Hematopoietic multipotent progenitor cell treated with erythropoietin and hydrocortisone succinate and interleukin-3 and kit ligand, for 15 days (in vitro differentiated cells): ENCODE measurements at regions not wholly inside any gene's neighbourhood (a gene's known extent, or its start where the extent isn't known, plus 50 kb on each side); places are given as distances from the start of the nearest gene placed in this dataset.
"Not testable (repeated sequence)": the region's sequence is repeated elsewhere in the genome, so short reads cannot be mapped to it uniquely, and the experiment has no call there.

ENCODE experiments used
- DNase-seq: peaks from one replicate; pipeline ENCODE4 v3.0.0-alpha.2; 2015; ENCODE audit warnings: low spot score

DNA sequence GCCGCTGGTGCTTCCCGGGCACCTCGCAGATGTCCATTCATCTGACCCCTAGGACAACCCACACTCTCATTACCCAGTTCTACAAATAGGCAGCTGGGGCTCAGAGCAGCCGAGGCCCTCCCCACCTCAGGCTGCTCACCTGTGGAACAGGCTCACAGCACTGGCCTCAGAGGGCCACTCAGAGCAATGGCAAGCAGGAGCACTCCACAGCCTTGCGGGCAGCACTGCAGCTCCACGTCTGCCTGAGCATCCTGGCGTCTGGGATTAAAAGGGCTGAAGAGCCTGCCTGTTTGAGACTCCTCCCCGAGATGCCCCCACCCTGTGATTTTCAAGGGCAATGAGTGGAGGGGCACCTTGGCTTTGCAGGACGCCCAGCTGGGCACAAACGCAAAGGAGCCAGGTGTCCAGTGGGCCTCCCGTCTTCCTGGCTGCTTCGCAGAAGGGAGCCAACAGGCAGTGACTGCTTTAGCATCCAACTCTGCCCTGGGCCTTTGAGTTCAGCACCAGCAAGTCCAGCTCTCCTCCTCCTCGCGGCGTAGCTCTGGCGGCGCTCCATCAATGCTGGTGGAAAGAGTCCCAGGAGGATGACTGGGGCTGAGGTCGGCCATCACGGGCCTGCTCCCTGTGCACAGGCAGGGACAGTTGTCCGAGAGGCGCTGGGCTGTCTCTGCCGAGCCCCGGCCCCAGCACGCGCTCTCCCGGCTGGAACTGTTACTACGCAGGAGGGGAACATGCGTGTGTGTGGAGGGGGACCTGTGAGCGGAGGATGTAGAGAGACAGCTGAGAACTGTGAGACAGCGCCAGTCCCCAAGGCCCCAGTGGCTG lies 297.2 kb downstream of the NDUFA10 start:
- no peak for DNase-seq

GRCh38 chr2:239727182-239727775 lies 297.9 kb downstream of the NDUFA10 start:
- DNase-seq = no peak

- no peak for DNase-seq
Observed at GRCh38 chr2:239726631-239727181, 298.4 kb downstream of the NDUFA10 start.

- DNase-seq = no peak
Observed at GRCh38 chr2:239726091-239726591, 299.0 kb downstream of the NDUFA10 start.

- DNase-seq = no peak
Observed at GRCh38 chr2:239725551-239725890, 299.6 kb downstream of the NDUFA10 start.

DNA sequence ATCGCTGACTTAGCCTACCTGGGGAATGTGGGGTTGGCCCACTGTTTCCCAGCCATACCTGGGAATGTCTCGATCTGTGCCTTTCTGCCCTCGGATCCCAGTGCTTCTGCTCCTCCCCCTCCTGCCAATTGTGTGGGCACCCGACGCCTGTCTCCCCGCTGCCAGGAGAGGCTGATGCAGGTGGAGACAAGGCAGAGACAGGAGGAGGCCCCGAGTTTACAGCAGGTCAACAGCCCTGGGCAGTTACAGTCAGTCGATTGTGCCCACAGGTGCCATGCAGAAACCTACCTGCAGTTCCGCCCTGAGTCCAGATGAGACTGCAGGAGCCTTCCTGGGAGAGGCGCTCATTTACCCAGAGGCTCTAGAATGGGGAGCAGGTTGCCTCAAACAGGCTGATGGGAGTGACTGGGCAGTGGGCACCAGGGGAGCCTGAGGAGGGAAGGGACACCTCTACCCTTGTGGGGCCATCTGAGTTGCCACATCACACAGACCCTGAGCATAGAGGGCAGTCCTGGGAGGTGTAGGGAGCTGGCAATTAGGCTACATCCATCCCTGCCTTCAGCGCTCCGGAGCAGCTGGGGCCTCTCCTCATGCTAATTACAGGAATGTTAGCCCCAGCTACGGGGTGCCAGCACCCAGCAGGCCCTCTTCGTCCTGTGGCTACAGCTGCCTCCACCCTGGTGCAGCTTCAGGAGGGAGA lies 300.1 kb downstream of the NDUFA10 start:
- DNase-seq = no peak

DNA sequence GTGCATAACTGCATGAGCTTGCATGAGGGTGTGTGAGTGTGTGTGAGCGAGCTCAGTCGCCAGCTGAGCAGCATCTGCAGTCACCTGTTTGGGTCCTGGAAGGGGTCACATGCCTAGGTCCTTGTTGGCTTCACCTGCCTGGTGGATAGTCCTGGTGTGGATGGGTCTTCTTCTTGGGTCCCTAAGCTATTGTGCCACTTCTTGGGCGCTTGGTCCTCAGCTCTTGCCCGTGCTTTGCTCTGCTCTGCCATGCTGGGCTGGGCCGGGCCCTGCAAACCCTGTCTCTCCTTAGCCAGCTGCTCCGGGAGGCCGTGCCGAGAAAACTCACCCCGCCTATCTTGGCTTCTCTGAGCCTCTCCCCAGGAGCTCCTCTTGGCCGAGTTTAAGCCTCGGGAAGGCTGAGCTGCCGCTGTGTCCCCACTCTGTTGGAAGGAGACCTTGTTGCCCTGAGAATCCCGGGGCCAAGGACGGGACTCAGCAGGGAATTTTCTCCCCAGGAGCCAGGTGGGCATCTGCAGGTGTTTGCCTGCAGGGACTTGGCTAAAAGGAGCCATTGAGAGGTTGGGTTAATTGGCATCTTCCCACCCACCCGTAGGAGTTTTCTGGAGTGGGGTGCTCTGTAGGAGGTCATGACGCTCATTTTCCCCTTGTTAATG lies 300.8 kb downstream of the NDUFA10 start:
- no peak for DNase-seq

DNA sequence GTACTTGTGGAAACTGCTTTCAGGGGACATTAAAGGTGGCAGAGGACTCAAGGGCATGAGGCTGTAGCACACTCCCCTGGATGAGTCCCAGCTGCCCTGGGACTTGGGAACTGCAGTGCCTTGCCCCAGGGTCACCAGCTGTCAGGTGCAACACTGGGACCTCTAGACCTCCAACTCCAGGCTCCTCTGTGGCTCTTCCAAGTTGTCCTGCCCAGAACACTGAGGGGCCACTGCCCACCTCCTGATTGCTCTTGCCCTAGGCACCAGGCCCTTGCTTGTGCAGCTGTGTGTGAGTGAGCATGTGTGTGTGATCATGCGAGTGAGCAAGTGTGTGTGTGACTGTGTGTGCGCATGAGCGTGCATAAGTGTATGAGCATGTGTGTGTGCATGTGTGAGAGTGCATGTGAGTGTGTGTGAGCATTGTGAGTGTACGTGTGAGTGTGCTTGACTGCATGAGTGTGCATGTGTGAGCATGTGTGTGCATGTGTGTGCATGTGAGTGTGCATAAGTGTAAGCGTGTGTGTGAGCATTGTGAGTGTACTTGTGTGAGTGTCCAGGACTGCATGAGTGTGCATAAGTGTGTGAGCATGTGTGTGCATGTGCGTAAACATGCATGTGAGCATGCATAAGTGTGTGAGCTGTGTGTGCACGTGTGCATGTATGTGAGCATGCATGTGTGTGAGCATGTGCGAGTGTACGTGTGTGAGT lies 301.5 kb downstream of the NDUFA10 start:
- no peak for DNase-seq

GRCh38 chr2:239722760-239723470 lies 302.2 kb downstream of the NDUFA10 start:
- no peak for DNase-seq

GRCh38 chr2:239721991-239722759 lies 303.0 kb downstream of the NDUFA10 start:
- no peak for DNase-seq

- DNase-seq = no peak
Observed at GRCh38 chr2:239721531-239721930, 303.6 kb downstream of the NDUFA10 start.

DNA sequence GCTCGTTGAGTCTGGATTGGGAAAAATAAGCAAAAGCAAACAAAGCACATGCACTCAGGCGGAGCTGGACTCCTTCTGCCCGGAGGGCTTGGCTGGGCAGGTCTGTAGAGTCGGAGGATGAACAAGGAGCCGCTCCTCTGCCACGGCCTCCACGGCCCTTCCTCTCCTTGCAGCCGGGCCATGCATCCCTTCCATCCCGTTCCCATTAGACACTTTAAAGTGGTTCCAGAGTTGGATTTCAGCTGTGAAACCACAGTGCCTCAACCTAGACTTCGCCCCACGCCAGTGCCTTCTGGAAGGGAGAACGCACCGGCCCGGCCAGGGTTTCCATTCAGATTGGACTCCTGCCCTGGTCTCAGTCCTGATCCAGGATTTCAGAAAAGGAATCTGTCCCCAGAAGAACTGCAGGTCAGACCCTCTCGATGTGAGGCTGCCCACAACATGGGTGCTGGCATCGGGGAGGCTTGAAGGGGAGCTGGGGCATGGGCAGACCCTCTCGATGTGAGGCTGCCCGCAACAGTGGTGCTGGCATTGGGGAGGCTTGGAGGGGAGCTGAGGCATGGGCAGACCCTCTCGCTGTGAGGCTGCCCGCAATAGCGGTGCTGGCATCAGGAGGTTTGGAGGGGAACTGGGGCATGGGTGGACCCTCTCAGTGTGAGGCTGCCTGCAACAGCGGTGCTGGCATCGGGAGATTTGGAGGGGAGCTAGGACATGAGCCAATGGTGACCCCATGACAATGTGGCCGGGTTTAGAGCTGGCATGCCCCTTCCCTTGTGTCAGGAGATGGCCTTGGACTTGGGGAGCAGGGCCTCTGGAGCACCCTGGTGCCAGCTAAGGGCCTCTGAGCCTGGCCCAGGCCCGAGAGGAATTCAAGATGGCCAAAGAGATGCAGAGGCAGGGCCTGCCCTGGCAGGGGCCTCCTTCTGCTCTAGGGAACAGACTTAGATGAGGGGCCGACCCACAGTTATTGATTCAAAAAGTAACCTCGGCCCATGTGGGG lies 304.5 kb downstream of the NDUFA10 start:
- DNase-seq = no peak

GRCh38 chr2:239719791-239720360 lies 305.3 kb downstream of the NDUFA10 start:
- DNase-seq = no peak

- not testable (repeated sequence) for DNase-seq
Observed at GRCh38 chr2:239718991-239719390, 306.2 kb downstream of the NDUFA10 start.

GRCh38 chr2:239717706-239718105 lies 307.4 kb downstream of the NDUFA10 start:
- DNase-seq = no peak

DNA sequence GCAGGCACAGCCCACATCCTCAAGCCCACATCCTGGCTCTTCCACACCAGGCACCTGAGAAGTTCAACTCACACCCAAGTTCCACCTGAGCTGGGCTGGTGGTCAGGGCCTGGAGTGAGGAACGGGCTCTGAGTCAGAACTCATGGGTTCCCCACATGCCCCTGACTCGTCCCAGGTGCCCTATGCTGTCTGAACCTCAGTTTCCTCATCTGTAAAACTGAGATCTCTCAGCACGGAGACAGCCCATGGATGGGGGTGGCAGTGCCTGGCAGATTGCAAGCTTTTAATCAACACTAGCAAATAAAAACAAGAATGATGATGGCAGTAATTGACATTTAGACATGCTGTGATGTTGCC lies 307.8 kb downstream of the NDUFA10 start:
- no peak for DNase-seq

DNA sequence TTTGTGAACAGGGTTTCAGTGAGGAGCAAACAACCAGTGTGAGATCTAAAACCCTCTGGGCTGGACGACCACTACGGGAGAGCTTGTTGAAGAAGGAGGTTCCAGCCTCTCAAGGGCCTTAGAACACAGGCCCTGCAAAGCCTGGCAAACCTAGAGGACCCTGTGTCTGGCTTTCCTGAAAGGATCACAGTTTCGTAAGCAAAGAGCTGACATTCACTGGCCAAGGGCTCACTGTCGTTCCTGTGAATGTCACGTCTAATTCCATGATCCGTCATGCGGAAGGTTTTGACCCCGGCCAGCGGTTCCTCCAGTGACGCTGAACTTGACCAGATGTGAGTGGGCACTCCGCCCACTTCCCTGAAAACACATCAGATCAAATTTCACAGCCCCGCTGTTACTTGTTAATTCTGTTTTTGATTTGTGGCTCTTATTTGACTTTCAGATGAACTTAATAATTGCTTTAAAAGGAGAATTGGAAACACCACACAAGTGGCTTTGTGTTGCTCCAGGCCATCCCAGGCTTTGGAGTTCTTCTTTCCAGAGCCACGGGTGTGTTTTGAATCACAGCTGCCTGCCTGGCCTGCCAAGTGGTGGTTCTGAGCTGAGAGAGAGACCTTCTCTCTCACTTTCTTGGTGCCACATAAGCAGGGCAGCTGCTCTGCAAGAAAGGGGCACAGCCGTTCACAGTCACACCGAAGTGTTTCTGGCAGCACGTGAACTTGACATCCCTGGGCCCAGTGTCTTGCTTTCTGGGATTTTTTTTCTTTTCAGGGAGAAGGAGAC lies 308.4 kb downstream of the NDUFA10 start:
- no peak for DNase-seq

- DNase-seq = no peak
Observed at GRCh38 chr2:239716009-239716408, 309.1 kb downstream of the NDUFA10 start.
